Tibial nerve (tissue), 3 donors: ENCODE measurements at regions not wholly inside any gene's neighbourhood (a gene's known extent, or its start where the extent isn't known, plus 50 kb on each side); places are given as distances from the start of the nearest gene placed in this dataset.

Experiments used
- POLR2A ChIP-seq, 2 donors: fragments of 450-650 bp; IDR thresholded peaks; one replicate each; pipeline ENCODE4 v1.6.1; 2017; ENCODE audit warnings: antibody characterized with exemption in 2 of 2, mild to moderate bottlenecking in 2 of 2, moderate library complexity in 2 of 2
- TF ChIP-seq, protein P1 (sequence below), 5 experiments: fragments of 200-600 bp in 3 of 5; fragments of 450-650 bp in 2 of 5; sonication (generic) in 3 of 5; IDR thresholded peaks; one replicate each; pipeline ENCODE4 v1.5.1; 2016 to 2019; ENCODE audit warnings: antibody characterized with exemption in 5 of 5, mild to moderate bottlenecking in 3 of 5, moderate library complexity in 2 of 5

DNA sequence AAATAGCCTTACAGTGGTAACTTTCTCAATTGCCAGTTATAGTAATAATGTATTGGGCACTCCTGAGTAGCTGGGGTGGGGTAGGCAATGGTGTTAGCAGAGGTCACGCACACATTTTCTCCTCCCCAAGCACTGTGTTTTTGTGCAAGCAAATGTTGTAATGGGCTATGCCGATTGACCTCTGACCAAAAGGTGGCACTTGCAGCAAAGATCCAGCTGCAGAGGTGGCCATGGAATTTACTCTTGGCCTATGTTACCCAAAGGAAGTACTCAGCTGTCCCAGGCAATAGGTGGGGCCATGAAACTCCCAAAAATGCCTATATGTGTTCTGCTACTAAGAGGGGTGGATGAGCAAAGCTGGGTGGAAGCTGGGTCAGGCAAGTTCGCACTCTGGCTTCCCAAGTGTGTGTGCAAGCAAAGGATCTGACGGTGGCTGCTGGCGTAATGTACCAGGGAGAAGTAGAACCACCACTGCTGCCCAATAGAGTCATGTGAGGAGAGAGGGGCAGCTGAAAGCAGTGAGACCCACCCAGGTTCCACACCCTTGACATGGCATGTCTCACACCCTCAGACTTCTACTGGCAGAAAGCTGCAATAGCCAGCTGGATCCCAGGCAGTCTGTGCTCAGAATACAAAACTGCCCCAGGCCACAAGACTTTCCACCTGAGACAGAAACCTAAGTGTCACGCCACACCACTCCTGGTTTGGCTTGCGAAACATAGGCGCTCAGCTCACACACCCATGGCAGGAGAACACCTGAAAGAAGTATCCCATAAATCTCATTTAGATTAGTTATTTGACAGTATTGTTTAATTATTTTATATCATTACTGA lies 353.3 kb upstream of the EMCN start:
- TF ChIP-seq, protein P1, sequence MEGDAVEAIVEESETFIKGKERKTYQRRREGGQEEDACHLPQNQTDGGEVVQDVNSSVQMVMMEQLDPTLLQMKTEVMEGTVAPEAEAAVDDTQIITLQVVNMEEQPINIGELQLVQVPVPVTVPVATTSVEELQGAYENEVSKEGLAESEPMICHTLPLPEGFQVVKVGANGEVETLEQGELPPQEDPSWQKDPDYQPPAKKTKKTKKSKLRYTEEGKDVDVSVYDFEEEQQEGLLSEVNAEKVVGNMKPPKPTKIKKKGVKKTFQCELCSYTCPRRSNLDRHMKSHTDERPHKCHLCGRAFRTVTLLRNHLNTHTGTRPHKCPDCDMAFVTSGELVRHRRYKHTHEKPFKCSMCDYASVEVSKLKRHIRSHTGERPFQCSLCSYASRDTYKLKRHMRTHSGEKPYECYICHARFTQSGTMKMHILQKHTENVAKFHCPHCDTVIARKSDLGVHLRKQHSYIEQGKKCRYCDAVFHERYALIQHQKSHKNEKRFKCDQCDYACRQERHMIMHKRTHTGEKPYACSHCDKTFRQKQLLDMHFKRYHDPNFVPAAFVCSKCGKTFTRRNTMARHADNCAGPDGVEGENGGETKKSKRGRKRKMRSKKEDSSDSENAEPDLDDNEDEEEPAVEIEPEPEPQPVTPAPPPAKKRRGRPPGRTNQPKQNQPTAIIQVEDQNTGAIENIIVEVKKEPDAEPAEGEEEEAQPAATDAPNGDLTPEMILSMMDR (IDR thresholded peaks at IDR 0.05), result no peak
- no peak for TF ChIP-seq POLR2A (IDR thresholded peaks at IDR 0.05)
